H4 (cell line): ENCODE measurements at regions not wholly inside any gene's neighbourhood (a gene's known extent, or its start where the extent isn't known, plus 50 kb on each side); places are given as distances from the start of the nearest gene placed in this dataset.
"Not testable (repeated sequence)": the region's sequence is repeated elsewhere in the genome, so short reads cannot be mapped to it uniquely, and the experiment has no call there.

ENCODE experiments used
- DNase-seq: peaks from one replicate; pipeline ENCODE4 v3.0.0-alpha.2; 2015; ENCODE audit warnings: low spot score

GRCh38 chr4:58871509-58871908, 1761.3 kb upstream of the IGFBP7 start:
- no peak for DNase-seq

- no peak for DNase-seq
Observed at GRCh38 chr4:58849026-58849425, 1738.8 kb upstream of the IGFBP7 start.

GRCh38 chr4:58843455-58843854, 1733.3 kb upstream of the IGFBP7 start:
- no peak for DNase-seq

GRCh38 chr4:58833126-58833525, 1722.9 kb upstream of the IGFBP7 start:
- DNase-seq, result no peak

GRCh38 chr4:58825278-58825677, 1715.1 kb upstream of the IGFBP7 start:
- no peak for DNase-seq

GRCh38 chr4:58818560-58818959, 1708.4 kb upstream of the IGFBP7 start:
- DNase-seq, result not testable (repeated sequence)

- DNase-seq, result no peak
Observed at GRCh38 chr4:58809948-58810347, 1699.8 kb upstream of the IGFBP7 start.

- DNase-seq, result no peak
Observed at GRCh38 chr4:58809366-58809765, 1699.2 kb upstream of the IGFBP7 start.

GRCh38 chr4:58808817-58809216, 1698.6 kb upstream of the IGFBP7 start:
- no peak for DNase-seq

- DNase-seq, result no peak
Observed at GRCh38 chr4:58807843-58808615, 1697.8 kb upstream of the IGFBP7 start.

- peak; percentile 19 for DNase-seq
Observed at GRCh38 chr4:58776627-58777026, 1666.4 kb upstream of the IGFBP7 start.

- DNase-seq, result no peak
Observed at GRCh38 chr4:58767598-58767997, 1657.4 kb upstream of the IGFBP7 start.

- DNase-seq, result no peak
Observed at GRCh38 chr4:58766763-58767162, 1656.6 kb upstream of the IGFBP7 start.

- DNase-seq, result no peak
Observed at GRCh38 chr4:58761563-58761962, 1651.4 kb upstream of the IGFBP7 start.

GRCh38 chr4:58760737-58761136, 1650.6 kb upstream of the IGFBP7 start:
- DNase-seq, result no peak

GRCh38 chr4:58760100-58760499, 1649.9 kb upstream of the IGFBP7 start:
- DNase-seq, result no peak

- no peak for DNase-seq
Observed at GRCh38 chr4:58749206-58749605, 1639.0 kb upstream of the IGFBP7 start.

- no peak for DNase-seq
Observed at GRCh38 chr4:58740897-58741296, 1630.7 kb upstream of the IGFBP7 start.

GRCh38 chr4:58739275-58739674, 1629.1 kb upstream of the IGFBP7 start:
- no peak for DNase-seq

- no peak for DNase-seq
Observed at GRCh38 chr4:58738375-58738774, 1628.2 kb upstream of the IGFBP7 start.

- no peak for DNase-seq
Observed at GRCh38 chr4:58734030-58734674, 1624.0 kb upstream of the IGFBP7 start.

GRCh38 chr4:58732973-58733372, 1622.8 kb upstream of the IGFBP7 start:
- peak; percentile 7 for DNase-seq

GRCh38 chr4:58723954-58724353, 1613.8 kb upstream of the IGFBP7 start:
- DNase-seq, result no peak

GRCh38 chr4:58711039-58711438, 1600.9 kb upstream of the IGFBP7 start:
- DNase-seq, result no peak
